H7 (cell line): ENCODE measurements at regions not wholly inside any gene's neighbourhood (a gene's known extent, or its start where the extent isn't known, plus 50 kb on each side); places are given as distances from the start of the nearest gene placed in this dataset.
"Not testable (repeated sequence)": the region's sequence is repeated elsewhere in the genome, so short reads cannot be mapped to it uniquely, and the experiment has no call there.

Experiments used
- DNase-seq: peaks from one replicate; pipeline ENCODE4 v3.0.0; 2012
- H3K27me3 ChIP-seq: 2 replicates; pipeline ENCODE4 v1.6.0; 2011; ENCODE audit warnings: mild to moderate bottlenecking, low read length; ENCODE audit not compliant: control insufficient read depth, insufficient read depth
- H3K36me3 ChIP-seq: replicated peaks from 2 replicates; pipeline ENCODE4 v1.5.1; 2011; ENCODE audit warnings: low read length; ENCODE audit not compliant: control insufficient read depth, insufficient read depth
- H3K4me3 ChIP-seq: 2 replicates; pipeline ENCODE4 v1.5.1; 2011; ENCODE audit warnings: low read depth, mild to moderate bottlenecking, control low read depth, low read length, moderate library complexity; ENCODE audit not compliant: insufficient read depth

DNA sequence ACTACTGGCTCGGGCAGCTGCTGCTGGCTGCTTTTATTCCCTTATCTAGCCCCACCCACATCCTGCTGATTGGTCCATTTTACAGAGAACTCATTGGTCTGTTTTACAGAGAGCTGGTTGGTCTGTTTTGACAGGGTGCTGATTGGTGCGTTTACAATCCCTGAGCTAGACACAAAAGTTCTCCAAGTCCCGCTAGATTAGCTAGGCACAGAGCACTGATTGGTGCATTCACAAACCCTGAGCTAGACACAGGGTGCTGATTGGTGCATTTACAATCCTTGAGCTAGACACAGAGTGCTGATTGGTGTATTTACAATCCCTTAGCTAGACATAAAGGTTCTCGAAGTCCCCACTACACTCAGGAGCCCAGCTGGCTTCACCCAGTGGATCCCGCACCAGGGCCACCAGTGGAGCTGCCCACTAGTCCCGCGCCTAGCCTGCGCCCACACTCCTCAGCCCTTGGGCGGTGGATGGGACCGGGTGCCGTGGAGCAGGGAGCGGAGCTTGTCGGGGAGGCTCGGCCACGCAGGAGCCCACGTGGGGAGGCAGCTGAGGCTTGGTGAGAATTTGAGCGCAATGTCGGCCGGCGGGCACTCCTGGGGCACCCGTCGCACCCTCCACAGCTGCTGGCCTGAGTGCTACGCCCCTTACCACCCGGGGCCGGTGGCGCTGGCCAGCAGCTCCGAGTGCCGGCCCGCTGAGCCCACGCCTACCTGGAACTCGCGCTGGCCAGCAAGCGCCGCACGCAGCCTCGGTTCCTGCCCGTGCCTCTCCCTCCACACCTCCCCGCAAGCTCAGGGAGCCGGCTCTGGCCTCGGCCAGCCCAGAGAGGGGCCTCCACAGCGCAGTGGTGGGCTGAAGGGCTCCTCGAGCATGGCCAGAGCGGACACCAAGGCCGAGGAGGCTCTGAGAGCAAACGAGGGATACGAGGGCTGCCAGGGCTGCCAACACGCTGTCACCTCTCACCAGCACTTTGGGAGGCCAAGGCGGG is 91.1 kb upstream of the HS3ST2 start:
- DNase-seq = not testable (repeated sequence)

GRCh38 chr16:22726868-22727267 is 87.1 kb upstream of the HS3ST2 start:
- Histone ChIP-seq H3K36me3 (no peaks in the 10 kb centered on the region), H3K4me3 (no peak overlapping the region), H3K27me3 (no peaks in the 10 kb centered on the region)
- no peak for DNase-seq

More for the DNA sequence above, 91.1 kb upstream of the HS3ST2 start:
- not testable (repeated sequence) for H3K27me3 ChIP-seq, H3K36me3 ChIP-seq, H3K4me3 ChIP-seq

- H3K4me3 ChIP-seq = no peak overlapping the region
- DNase-seq = no peak
- H3K36me3 ChIP-seq = no peaks in the 10 kb centered on the region
- no peaks in the 10 kb centered on the region for H3K27me3 ChIP-seq
These were observed 86.4 kb upstream of the HS3ST2 start for GRCh38 chr16:22727285-22728166.

DNA sequence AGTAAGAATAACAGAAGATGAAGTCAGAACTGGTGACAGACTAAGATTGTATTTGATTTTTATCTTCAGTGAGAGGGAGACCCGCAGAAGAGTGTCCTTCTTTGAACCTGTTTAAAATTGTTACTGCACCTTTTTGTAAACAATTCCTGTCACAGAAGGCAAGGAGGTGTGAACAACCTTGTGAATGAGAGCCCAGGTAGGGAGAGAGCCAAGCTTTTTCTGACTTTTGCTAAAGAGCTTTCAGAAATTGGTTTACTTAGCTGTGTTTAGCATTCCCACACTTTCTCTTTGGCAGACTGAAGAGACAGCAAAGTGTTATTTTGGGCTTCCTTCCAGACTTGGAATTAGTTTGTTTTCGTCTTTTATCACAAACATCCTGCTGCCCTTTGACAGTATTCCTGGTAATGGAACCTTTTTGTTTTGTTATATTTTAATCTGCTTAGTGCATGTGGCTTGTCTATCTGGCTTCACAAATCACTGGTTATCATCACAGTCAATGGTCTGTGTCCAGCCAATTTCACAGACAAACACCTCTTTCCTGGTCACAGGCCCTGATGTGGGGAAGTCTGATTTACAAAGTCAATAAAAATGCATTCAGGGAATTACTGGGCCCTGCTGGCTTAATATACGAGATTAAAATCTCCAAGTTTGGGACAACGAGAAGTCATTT is 85.7 kb upstream of the HS3ST2 start:
- Histone ChIP-seq H3K4me3 (no peak overlapping the region), H3K27me3 (no peaks in the 10 kb centered on the region), H3K36me3 (no peaks in the 10 kb centered on the region)
- DNase-seq = no peak

- Histone ChIP-seq H3K27me3 (no peaks in the 10 kb centered on the region), H3K36me3 (no peaks in the 10 kb centered on the region), H3K4me3 (no peak overlapping the region)
- DNase-seq = no peak
These were observed 81.6 kb upstream of the HS3ST2 start for GRCh38 chr16:22732400-22732799.

GRCh38 chr16:22732959-22733358 is 81.0 kb upstream of the HS3ST2 start:
- H3K4me3 ChIP-seq = no peak overlapping the region
- DNase-seq = no peak
- H3K36me3 ChIP-seq = no peaks in the 10 kb centered on the region
- H3K27me3 ChIP-seq = no peaks in the 10 kb centered on the region

GRCh38 chr16:22734368-22734767 is 79.6 kb upstream of the HS3ST2 start:
- no peaks in the 10 kb centered on the region for H3K36me3 ChIP-seq
- H3K4me3 ChIP-seq = no peak overlapping the region
- no peak for DNase-seq
- no peaks in the 10 kb centered on the region for H3K27me3 ChIP-seq

GRCh38 chr16:22736791-22737190 is 77.2 kb upstream of the HS3ST2 start:
- Histone ChIP-seq H3K27me3 (no peaks in the 10 kb centered on the region), H3K36me3 (no peaks in the 10 kb centered on the region), H3K4me3 (no peak overlapping the region)
- peak; percentile 25 for DNase-seq

GRCh38 chr16:22739077-22739476 is 74.9 kb upstream of the HS3ST2 start:
- no peaks in the 10 kb centered on the region for H3K27me3 ChIP-seq
- no peaks in the 10 kb centered on the region for H3K36me3 ChIP-seq
- no peak for DNase-seq
- no peak overlapping the region for H3K4me3 ChIP-seq

- H3K36me3 ChIP-seq = no peaks in the 10 kb centered on the region
- no peak for DNase-seq
- H3K4me3 ChIP-seq = no peak overlapping the region
- no peaks in the 10 kb centered on the region for H3K27me3 ChIP-seq
These were observed 70.6 kb upstream of the HS3ST2 start for GRCh38 chr16:22743401-22743800.

DNA sequence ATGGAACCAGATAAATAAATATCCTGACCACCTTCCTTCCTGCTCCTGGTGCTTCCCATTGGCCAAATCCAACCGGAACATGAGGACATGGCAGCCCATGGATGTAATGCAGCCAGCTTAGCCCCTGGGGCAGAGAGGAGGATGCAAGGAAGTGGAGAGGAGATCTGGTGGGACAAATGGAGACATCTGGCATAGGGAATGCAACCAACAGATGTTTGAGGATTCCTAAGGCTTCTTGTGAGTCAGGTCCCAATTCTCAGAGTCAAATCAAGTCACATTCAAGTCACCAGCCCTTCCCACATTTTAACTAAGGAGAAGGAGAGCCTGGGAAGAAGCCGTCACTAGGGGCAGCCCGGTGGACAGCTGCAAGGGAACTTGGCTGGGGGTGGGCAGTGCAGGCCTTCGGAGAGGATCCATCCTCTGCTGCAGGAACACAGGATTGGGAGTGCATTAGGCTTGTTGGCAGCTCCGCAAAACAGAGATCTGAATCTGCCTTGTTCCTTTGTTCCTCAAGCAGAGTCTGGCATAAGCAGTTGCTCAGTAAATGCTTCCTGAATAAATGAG is 62.8 kb upstream of the HS3ST2 start:
- H3K36me3 ChIP-seq = no peaks in the 10 kb centered on the region
- H3K27me3 ChIP-seq = no peaks in the 10 kb centered on the region
- DNase-seq = no peak

GRCh38 chr16:22751685-22752084 is 62.3 kb upstream of the HS3ST2 start:
- no peak for DNase-seq
- H3K36me3 ChIP-seq = no peaks in the 10 kb centered on the region
- H3K4me3 ChIP-seq = no peak overlapping the region

More for the DNA sequence above, 62.8 kb upstream of the HS3ST2 start:
- H3K4me3 ChIP-seq = no peak overlapping the region

DNA sequence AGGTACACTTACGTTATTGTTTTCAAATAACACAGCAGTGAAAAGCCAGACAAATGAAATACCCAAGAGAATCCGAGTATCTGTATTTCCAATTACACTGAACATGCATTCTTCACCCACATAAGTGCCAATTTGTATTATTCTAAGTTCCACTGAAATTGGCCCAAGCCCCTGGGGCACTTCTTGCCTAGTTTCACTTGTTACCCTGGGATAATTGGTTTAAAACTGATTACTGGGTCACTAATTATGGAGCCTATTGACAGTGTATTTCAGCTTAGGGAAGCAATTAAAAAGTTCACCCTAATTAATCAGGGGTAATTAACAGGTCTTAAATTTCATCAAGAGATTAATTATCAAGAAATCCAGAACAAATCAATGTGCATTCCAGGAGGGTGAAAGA is 60.5 kb upstream of the HS3ST2 start:
- H3K4me3 ChIP-seq = no peak overlapping the region
- DNase-seq = no peak
- no peaks in the 10 kb centered on the region for H3K36me3 ChIP-seq
- H3K27me3 ChIP-seq = no peaks in the 10 kb centered on the region

More at GRCh38 chr16:22751685-22752084, 62.3 kb upstream of the HS3ST2 start:
- no peaks in the 10 kb centered on the region for H3K27me3 ChIP-seq

GRCh38 chr16:22754577-22754976 is 59.4 kb upstream of the HS3ST2 start:
- no peaks in the 10 kb centered on the region for H3K27me3 ChIP-seq
- no peaks in the 10 kb centered on the region for H3K36me3 ChIP-seq
- DNase-seq = no peak
- no peak overlapping the region for H3K4me3 ChIP-seq
